ENCODE measurements at regions not wholly inside any gene's neighbourhood (a gene's known extent, or its start where the extent isn't known, plus 50 kb on each side); places are given as distances from the start of the nearest gene placed in this dataset.

GRCh38 chr16:79717333-79718137, 117.0 kb upstream of the MAF start:
- no peak for DNase-seq (ENCODE audit: low spot score)

GRCh38 chr16:79716645-79717332, 116.3 kb upstream of the MAF start:
- no peak for DNase-seq (ENCODE audit: low spot score)

GRCh38 chr16:79715061-79715460, 114.5 kb upstream of the MAF start:
- no peak for DNase-seq (ENCODE audit: low spot score)

- DNase-seq (ENCODE audit: low spot score) = no peak
Observed at GRCh38 chr16:79714440-79714839, 113.9 kb upstream of the MAF start.

GRCh38 chr16:79713609-79714309, 113.2 kb upstream of the MAF start:
- DNase-seq (ENCODE audit: low spot score) = no peak

GRCh38 chr16:79712276-79712675, 111.7 kb upstream of the MAF start:
- DNase-seq (ENCODE audit: low spot score) = no peak

- DNase-seq (ENCODE audit: low spot score) = peak; percentile 59
Observed at GRCh38 chr16:79707876-79708275, 107.3 kb upstream of the MAF start.

GRCh38 chr16:79703066-79703465, 102.5 kb upstream of the MAF start:
- DNase-seq (ENCODE audit: low spot score) = no peak

GRCh38 chr16:79698341-79698753, 97.8 kb upstream of the MAF start:
- DNase-seq (ENCODE audit: low spot score) = no peak

GRCh38 chr16:79697562-79698112, 97.1 kb upstream of the MAF start:
- no peak for DNase-seq (ENCODE audit: low spot score)

GRCh38 chr16:79691007-79691406, 90.5 kb upstream of the MAF start:
- no peak for DNase-seq (ENCODE audit: low spot score)

- no peak for DNase-seq (ENCODE audit: low spot score)
Observed at GRCh38 chr16:79690159-79690558, 89.6 kb upstream of the MAF start.

- DNase-seq (ENCODE audit: low spot score) = no peak
Observed at GRCh38 chr16:79687249-79688130, 87.0 kb upstream of the MAF start.

GRCh38 chr16:79685871-79686270, 85.3 kb upstream of the MAF start:
- no peak for DNase-seq (ENCODE audit: low spot score)

- no peak for DNase-seq (ENCODE audit: low spot score)
Observed at GRCh38 chr16:79679334-79679733, 78.8 kb upstream of the MAF start.

- no peak for DNase-seq (ENCODE audit: low spot score)
Observed at GRCh38 chr16:79677799-79678530, 77.4 kb upstream of the MAF start.

- DNase-seq (ENCODE audit: low spot score) = no peak
Observed at GRCh38 chr16:79673635-79674034, 73.1 kb upstream of the MAF start.

- no peak for DNase-seq (ENCODE audit: low spot score)
Observed at GRCh38 chr16:79672524-79672923, 72.0 kb upstream of the MAF start.

- DNase-seq (ENCODE audit: low spot score) = no peak
Observed at GRCh38 chr16:79668502-79668901, 68.0 kb upstream of the MAF start.

GRCh38 chr16:79665970-79666369, 65.4 kb upstream of the MAF start:
- no peak for DNase-seq (ENCODE audit: low spot score)

GRCh38 chr16:79664407-79664806, 63.9 kb upstream of the MAF start:
- no peak for DNase-seq (ENCODE audit: low spot score)

Data from ureter (tissue), 1 donor.